ENCODE measurements at regions not wholly inside any gene's neighbourhood (a gene's known extent, or its start where the extent isn't known, plus 50 kb on each side); places are given as distances from the start of the nearest gene placed in this dataset.

- DNase-seq (ENCODE audit: low spot score), result no peak
Observed at GRCh38 chr20:24334830-24335229, 134.6 kb upstream of the SYNDIG1 start.

GRCh38 chr20:24332956-24333355, 136.5 kb upstream of the SYNDIG1 start:
- DNase-seq (ENCODE audit: low spot score), result no peak

GRCh38 chr20:24331939-24332338, 137.5 kb upstream of the SYNDIG1 start:
- DNase-seq (ENCODE audit: low spot score), result no peak

- no peak for DNase-seq (ENCODE audit: low spot score)
Observed at GRCh38 chr20:24328901-24329300, 140.5 kb upstream of the SYNDIG1 start.

GRCh38 chr20:24321973-24322372, 147.5 kb upstream of the SYNDIG1 start:
- no peak for DNase-seq (ENCODE audit: low spot score)

- no peak for DNase-seq (ENCODE audit: low spot score)
Observed at GRCh38 chr20:24318569-24319352, 150.7 kb upstream of the SYNDIG1 start.

GRCh38 chr20:24317224-24317623, 152.2 kb upstream of the SYNDIG1 start:
- DNase-seq (ENCODE audit: low spot score), result no peak

- DNase-seq (ENCODE audit: low spot score), result no peak
Observed at GRCh38 chr20:24316731-24317130, 152.7 kb upstream of the SYNDIG1 start.

GRCh38 chr20:24314053-24314452, 155.4 kb upstream of the SYNDIG1 start:
- DNase-seq (ENCODE audit: low spot score), result no peak

- no peak for DNase-seq (ENCODE audit: low spot score)
Observed at GRCh38 chr20:24309596-24309995, 159.8 kb upstream of the SYNDIG1 start.

- no peak for DNase-seq (ENCODE audit: low spot score)
Observed at GRCh38 chr20:24305371-24305770, 164.1 kb upstream of the SYNDIG1 start.

- DNase-seq (ENCODE audit: low spot score), result no peak
Observed at GRCh38 chr20:24304291-24304690, 165.1 kb upstream of the SYNDIG1 start.

GRCh38 chr20:24303393-24304170, 165.8 kb upstream of the SYNDIG1 start:
- DNase-seq (ENCODE audit: low spot score), result no peak

- no peak for DNase-seq (ENCODE audit: low spot score)
Observed at GRCh38 chr20:24297993-24298392, 171.4 kb upstream of the SYNDIG1 start.

- DNase-seq (ENCODE audit: low spot score), result no peak
Observed at GRCh38 chr20:24296477-24297261, 172.8 kb upstream of the SYNDIG1 start.

GRCh38 chr20:24291014-24291413, 178.4 kb upstream of the SYNDIG1 start:
- DNase-seq (ENCODE audit: low spot score), result no peak

- no peak for DNase-seq (ENCODE audit: low spot score)
Observed at GRCh38 chr20:24289737-24290481, 179.5 kb upstream of the SYNDIG1 start.

GRCh38 chr20:24283186-24283585, 186.2 kb upstream of the SYNDIG1 start:
- DNase-seq (ENCODE audit: low spot score), result no peak

- no peak for DNase-seq (ENCODE audit: low spot score)
Observed at GRCh38 chr20:24277196-24277595, 192.2 kb upstream of the SYNDIG1 start.

GRCh38 chr20:24275946-24276705, 193.3 kb upstream of the SYNDIG1 start:
- no peak for DNase-seq (ENCODE audit: low spot score)

- no peak for DNase-seq (ENCODE audit: low spot score)
Observed at GRCh38 chr20:24273251-24273650, 196.2 kb upstream of the SYNDIG1 start.
